ENCODE measurements at regions not wholly inside any gene's neighbourhood (a gene's known extent, or its start where the extent isn't known, plus 50 kb on each side); places are given as distances from the start of the nearest gene placed in this dataset.
"Not testable (repeated sequence)": the region's sequence is repeated elsewhere in the genome, so short reads cannot be mapped to it uniquely, and the experiment has no call there.

DNA sequence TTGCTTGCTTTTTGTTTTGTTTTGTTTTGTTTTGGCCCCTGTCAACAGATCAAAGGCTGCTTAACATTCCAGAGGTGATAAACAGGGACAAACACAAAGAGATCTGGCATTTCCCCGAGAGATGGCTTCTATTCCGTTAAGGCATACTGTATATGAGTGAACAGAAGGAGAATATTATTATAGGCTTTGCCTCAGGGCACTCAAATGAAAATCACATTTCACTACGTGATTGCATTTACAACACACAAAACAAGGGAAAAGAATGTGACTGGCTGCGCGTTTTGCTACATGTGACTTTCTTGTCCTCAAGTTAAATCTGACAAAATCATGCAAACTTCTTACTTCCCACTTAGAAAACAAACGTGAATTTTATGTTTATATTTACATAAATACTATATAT lies 1037.9 kb upstream of the DDX18 start:
- ChIA-PET POLR2A (no interaction called here), CTCF (no interaction called here)
- Histone ChIP-seq H3K4me3 (ENCODE audit: low read depth, low read length) (no peak overlapping the region), H3K9me3 (ENCODE audit: control insufficient read depth, insufficient read depth, low read length) (peaks cover 13% of the 10 kb centered on the region), H3K27me3 (ENCODE audit: control insufficient read depth, insufficient read depth, low read length) (no peaks in the 10 kb centered on the region), H3K27ac (ENCODE audit: low read depth, low read length) (no peak overlapping the region)
- no peak for DNase-seq (ENCODE audit: low read depth, low spot score)
- no peak for TF ChIP-seq CTCF (IDR thresholded peaks at IDR 0.05; ENCODE audit: low read depth, low read length)

DNA sequence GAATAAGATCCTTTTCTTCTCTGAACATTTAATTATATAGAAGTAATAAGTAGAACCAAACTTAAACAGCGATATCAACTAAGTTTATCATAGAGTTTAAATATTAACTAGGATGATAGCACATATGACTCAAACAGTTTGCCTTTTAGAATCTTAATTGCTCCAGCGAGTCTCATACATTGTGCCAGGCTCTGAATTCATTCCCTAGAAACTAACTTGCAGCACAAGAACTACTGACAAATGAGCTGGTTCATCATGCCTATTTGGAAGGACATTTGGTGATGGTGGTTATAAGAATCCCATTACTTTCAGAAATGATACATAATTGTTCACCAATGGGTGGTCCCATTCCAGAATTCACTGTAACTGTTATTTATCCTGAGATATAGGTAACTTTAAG lies 1026.6 kb upstream of the DDX18 start:
- no peak for TF ChIP-seq CTCF (IDR thresholded peaks at IDR 0.05; ENCODE audit: low read depth, low read length)
- no peak overlapping the region for H3K27ac ChIP-seq (ENCODE audit: low read depth, low read length)
- H3K27me3 ChIP-seq (ENCODE audit: control insufficient read depth, insufficient read depth, low read length) = no peaks in the 10 kb centered on the region
- CTCF ChIA-PET = no interaction called here
- H3K9me3 ChIP-seq (ENCODE audit: control insufficient read depth, insufficient read depth, low read length) = peaks cover 3% of the 10 kb centered on the region; the same call in 1 of the 2 replicates
- H3K4me3 ChIP-seq (ENCODE audit: low read depth, low read length) = no peak overlapping the region
- DNase-seq (ENCODE audit: low read depth, low spot score) = no peak
- POLR2A ChIA-PET = no interaction called here

DNA sequence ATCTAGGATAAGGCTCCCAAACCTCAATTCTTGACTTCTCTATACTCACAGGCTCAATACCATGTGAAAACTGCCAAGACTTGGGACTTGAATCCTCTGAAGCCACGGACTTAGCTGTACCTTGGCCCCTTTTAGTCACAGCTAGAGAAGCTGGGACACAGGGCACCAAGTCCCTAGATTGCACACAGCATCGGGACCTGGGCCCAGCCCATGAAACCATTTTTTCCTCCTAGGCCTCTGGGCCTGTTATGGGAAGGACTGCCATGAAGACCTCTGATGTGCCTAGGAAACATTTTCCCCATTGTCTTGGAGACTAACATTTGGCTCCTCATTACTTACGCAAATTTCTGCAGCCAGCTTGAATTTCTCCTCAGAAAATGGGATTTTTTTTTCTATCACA lies 1011.8 kb upstream of the DDX18 start:
- CTCF ChIA-PET = no interaction called here
- no peaks in the 10 kb centered on the region for H3K27me3 ChIP-seq (ENCODE audit: control insufficient read depth, insufficient read depth, low read length)
- POLR2A ChIA-PET = no interaction called here
- H3K27ac ChIP-seq (ENCODE audit: low read depth, low read length) = no peak overlapping the region
- H3K9me3 ChIP-seq (ENCODE audit: control insufficient read depth, insufficient read depth, low read length) = peaks cover 10% of the 10 kb centered on the region
- no peak for TF ChIP-seq CTCF (IDR thresholded peaks at IDR 0.05; ENCODE audit: low read depth, low read length)
- no peak overlapping the region for H3K4me3 ChIP-seq (ENCODE audit: low read depth, low read length)
- no peak for DNase-seq (ENCODE audit: low read depth, low spot score)

DNA sequence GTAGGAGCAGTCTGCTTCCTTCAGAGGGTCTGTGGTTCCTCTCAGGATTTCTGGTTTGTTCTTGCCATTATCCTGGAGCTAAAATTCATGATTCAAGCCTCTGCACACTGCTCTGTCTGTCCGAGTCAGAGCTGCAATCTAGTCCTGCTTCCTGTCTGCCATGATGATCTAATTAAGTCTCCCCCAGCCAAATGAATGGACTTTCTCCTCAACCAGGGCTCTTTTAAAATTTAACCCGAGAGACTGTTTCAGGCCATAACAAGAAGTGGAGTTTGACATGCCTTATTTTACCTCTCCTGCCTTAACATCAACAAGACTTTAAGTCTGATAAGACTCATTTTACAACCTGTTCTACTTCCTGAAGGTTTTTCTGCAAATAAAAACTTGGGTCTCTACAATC lies 1009.6 kb upstream of the DDX18 start:
- Histone ChIP-seq H3K27ac (ENCODE audit: low read depth, low read length) (no peak overlapping the region), H3K4me3 (ENCODE audit: low read depth, low read length) (no peak overlapping the region), H3K9me3 (ENCODE audit: control insufficient read depth, insufficient read depth, low read length) (peaks cover 6% of the 10 kb centered on the region), H3K27me3 (ENCODE audit: control insufficient read depth, insufficient read depth, low read length) (no peaks in the 10 kb centered on the region)
- no peak for DNase-seq (ENCODE audit: low read depth, low spot score)
- CTCF ChIA-PET = no interaction called here
- POLR2A ChIA-PET = no interaction called here
- TF ChIP-seq CTCF (IDR thresholded peaks at IDR 0.05; ENCODE audit: low read depth, low read length) = no peak

GRCh38 chr2:116806505-116806904 lies 1008.0 kb upstream of the DDX18 start:
- CTCF ChIA-PET; H3K27ac ChIP-seq (ENCODE audit: low read depth, low read length); H3K27me3 ChIP-seq (ENCODE audit: control insufficient read depth, insufficient read depth, low read length); DNase-seq (ENCODE audit: low read depth, low spot score); H3K9me3 ChIP-seq (ENCODE audit: control insufficient read depth, insufficient read depth, low read length); POLR2A ChIA-PET; H3K4me3 ChIP-seq (ENCODE audit: low read depth, low read length): not testable (repeated sequence)

GRCh38 chr2:116809109-116809508 lies 1005.4 kb upstream of the DDX18 start:
- no peak overlapping the region for H3K4me3 ChIP-seq (ENCODE audit: low read depth, low read length)
- H3K27ac ChIP-seq (ENCODE audit: low read depth, low read length) = no peak overlapping the region
- TF ChIP-seq CTCF (IDR thresholded peaks at IDR 0.05; ENCODE audit: low read depth, low read length) = no peak
- DNase-seq (ENCODE audit: low read depth, low spot score) = no peak
- H3K9me3 ChIP-seq (ENCODE audit: control insufficient read depth, insufficient read depth, low read length) = peaks cover 5% of the 10 kb centered on the region; the same call in 1 of the 2 replicates
- POLR2A ChIA-PET = no interaction called here
- H3K27me3 ChIP-seq (ENCODE audit: control insufficient read depth, insufficient read depth, low read length) = no peaks in the 10 kb centered on the region
- CTCF ChIA-PET = no interaction called here

Measured in AG04450 (cell line).